Right lobe of liver (tissue), 6 donors: ENCODE measurements at regions not wholly inside any gene's neighbourhood (a gene's known extent, or its start where the extent isn't known, plus 50 kb on each side); places are given as distances from the start of the nearest gene placed in this dataset.

Source experiments
- ATAC-seq, 4 donors: fragments of 200-7000 bp; cut with Tn5 transposase; one replicate each; pipeline ENCODE4 v1.9.1; 2020; ENCODE audit warnings: mild to moderate bottlenecking in 4 of 4, moderate library complexity in 4 of 4
- DNase-seq, 3 donors: peaks; one replicate each; pipeline ENCODE4 v3.0.0-alpha.2; 2020
- H3K27ac ChIP-seq, 3 donors: fragments of 200-600 bp; one replicate each; pipeline ENCODE4 v1.8.0; 2022
- H3K27me3 ChIP-seq, 2 donors: fragments of 200-600 bp; one replicate each; pipeline ENCODE4 v1.8.0; 2022
- H3K36me3 ChIP-seq, 4 donors: fragments of 200-600 bp; sonication (generic) in 1 of 4; one replicate each; pipeline versions ENCODE4 v1.5.1 to v1.8.0; 2017 to 2022; ENCODE audit warnings: control low read depth in 1 of 4
- H3K4me1 ChIP-seq, 4 donors: fragments of 200-600 bp; sonication (generic) in 1 of 4; one replicate each; pipeline versions ENCODE4 v1.5.1 to v1.8.0; 2017 to 2022; ENCODE audit warnings: control low read depth in 1 of 4
- H3K4me3 ChIP-seq, 3 donors: fragments of 200-600 bp; one replicate each; pipeline ENCODE4 v1.8.0; 2022
- H3K9me3 ChIP-seq, 4 donors: fragments of 200-600 bp; sonication (generic) in 1 of 4; one replicate each; pipeline versions ENCODE4 v1.5.1 to v1.8.0; 2017 to 2022; ENCODE audit warnings: control low read depth in 1 of 4
- CTCF ChIP-seq, 4 donors: fragments of 200-600 bp in 3 of 4; fragments of 450-650 bp in 1 of 4; IDR thresholded peaks; one replicate each; pipeline versions ENCODE4 v1.5.1 to v1.8.0; 2016 to 2022; ENCODE audit warnings: antibody characterized with exemption in 4 of 4, mild to moderate bottlenecking in 2 of 4
- POLR2A ChIP-seq: fragments of 450-650 bp; IDR thresholded peaks from one replicate; pipeline ENCODE4 v1.6.1; 2017; ENCODE audit warnings: antibody characterized with exemption, mild to moderate bottlenecking
- WGBS: methylation state at CpG from one replicate; pipeline ENCODE4 v1.1.6; 2018; ENCODE audit warnings: low coverage, low lambda C conversion rate; ENCODE audit not compliant: insufficient coverage; ENCODE audit errors: missing lambda C conversion rate; 5-methylcytosine and 5-hydroxymethylcytosine counted together
- intact Hi-C, 2 donors: fragments of 100-400 bp; cut with DNase I; formaldehyde crosslinking; loops; one replicate each; pipeline versions ENCODE4 v1.11.2 to v1.14.1; 2022
- donor health status: DM: no; HTN: yes; CAD: no.
- donor health status: DM: no; HTN: no; CAD: no.
- donor health status: DM: no; HTN: no; CAD: no.
- donor health status: DM: no; HTN: yes; CAD: no.
- donor health status: DM: no; HTN: yes; CAD: no.

GRCh38 chr12:107590413-107590812 lies 95.2 kb upstream of the PWP1 start:
- no peak for TF ChIP-seq POLR2A
- TF ChIP-seq CTCF (IDR thresholded peaks at IDR 0.05) = no peak
- WGBS = 47% methylated on average over 2 of the region's 3 CpGs
- H3K27ac ChIP-seq = no peak overlapping the region
- H3K27me3 ChIP-seq = no peaks in the 10 kb centered on the region
- no peaks in the 10 kb centered on the region for H3K4me1 ChIP-seq
- DNase-seq (no peak), ATAC-seq (peak in 2 of 4 donors; percentile 31 to 63)
- intact Hi-C loops = no loop called here
- H3K4me3 ChIP-seq = no peak overlapping the region
- no peaks in the 10 kb centered on the region for H3K9me3 ChIP-seq
- H3K36me3 ChIP-seq = no peaks in the 10 kb centered on the region

GRCh38 chr12:107590814-107591375 lies 94.7 kb upstream of the PWP1 start:
- Histone ChIP-seq H3K27ac (no peak overlapping the region), H3K4me3 (no peak overlapping the region)
- 90% methylated on average over 2 of the region's 2 CpGs for WGBS

GRCh38 chr12:107593713-107594381 lies 91.8 kb upstream of the PWP1 start:
- Histone ChIP-seq H3K27me3 (no peaks in the 10 kb centered on the region), H3K4me1 (no peaks in the 10 kb centered on the region), H3K36me3 (no peaks in the 10 kb centered on the region), H3K27ac (no peak overlapping the region), H3K9me3 (no peaks in the 10 kb centered on the region), H3K4me3 (no peak overlapping the region)
- TF ChIP-seq POLR2A (no peak), CTCF (IDR thresholded peaks at IDR 0.05) (no peak)
- DNase-seq (no peak), ATAC-seq (no peak)
- intact Hi-C loops = no loop called here
- 61% methylated on average over 6 of the region's 7 CpGs for WGBS

More at GRCh38 chr12:107590814-107591375, 94.7 kb upstream of the PWP1 start:
- no peak for ATAC-seq
- no peaks in the 10 kb centered on the region for H3K9me3 ChIP-seq
- intact Hi-C loops = no loop called here
- H3K27me3 ChIP-seq = no peaks in the 10 kb centered on the region
- no peak for DNase-seq
- H3K4me1 ChIP-seq = no peaks in the 10 kb centered on the region
- no peak for TF ChIP-seq CTCF (IDR thresholded peaks at IDR 0.05)
- TF ChIP-seq POLR2A = no peak
- H3K36me3 ChIP-seq = no peaks in the 10 kb centered on the region

- TF ChIP-seq CTCF (IDR thresholded peaks at IDR 0.05) = no peak
- no peak for TF ChIP-seq POLR2A
- no peaks in the 10 kb centered on the region for H3K27me3 ChIP-seq
- no peak overlapping the region for H3K27ac ChIP-seq
- no peaks in the 10 kb centered on the region for H3K36me3 ChIP-seq
- 87% methylated on average over 3 of the region's 3 CpGs for WGBS
- H3K4me1 ChIP-seq = no peaks in the 10 kb centered on the region
- H3K4me3 ChIP-seq = no peak overlapping the region
- ATAC-seq = no peak
- H3K9me3 ChIP-seq = no peaks in the 10 kb centered on the region
- no peak for DNase-seq
- intact Hi-C loops = no loop called here
These were observed 90.6 kb upstream of the PWP1 start for GRCh38 chr12:107594995-107595394.
